ENCODE measurements at regions not wholly inside any gene's neighbourhood (a gene's known extent, or its start where the extent isn't known, plus 50 kb on each side); places are given as distances from the start of the nearest gene placed in this dataset.

DNA sequence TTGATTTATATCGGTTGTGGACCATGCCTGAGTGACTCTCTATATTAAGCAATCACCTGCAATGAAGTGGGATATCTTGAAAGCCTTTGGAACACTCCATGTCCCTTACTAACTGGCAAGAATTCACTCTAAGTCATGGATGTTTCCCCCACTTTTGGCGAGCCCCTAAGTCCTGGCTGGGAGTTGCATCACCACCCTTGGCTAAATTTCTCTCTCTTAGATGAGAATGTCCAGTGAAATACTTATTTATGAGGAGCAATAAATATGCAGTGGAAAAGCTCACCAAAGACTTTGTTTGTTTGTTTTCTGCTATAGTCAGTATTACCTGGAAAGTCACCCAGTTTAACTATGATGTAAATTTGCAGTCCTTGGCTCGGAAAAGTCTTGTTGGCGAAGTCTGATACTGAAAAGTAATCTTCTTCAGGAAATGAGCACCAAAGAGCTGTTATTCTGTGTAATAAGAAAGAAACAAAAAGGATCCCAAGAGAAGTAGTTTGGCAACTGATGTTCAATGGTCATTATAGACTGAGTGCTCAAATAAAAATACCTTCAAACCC, 333.8 kb downstream of the DMRT2 start:
- Histone ChIP-seq H3K27me3 (ENCODE audit: control insufficient read depth, insufficient read depth, low read length) (no peaks in the 10 kb centered on the region), H3K36me3 (ENCODE audit: control insufficient read depth, insufficient read depth, low read length) (no peaks in the 10 kb centered on the region), H3K9me3 (ENCODE audit: control insufficient read depth, low read length) (no peaks in the 10 kb centered on the region), H3K27ac (no peak overlapping the region), H3K4me2 (ENCODE audit: low read length) (peak overlapping the region; percentile 41), H3K4me3 (ENCODE audit: low read depth, low read length) (no peak overlapping the region), H3K9ac (no peak overlapping the region), H2AFZ (no peak overlapping the region), H3K4me1 (no peaks in the 10 kb centered on the region), H3K79me2 (no peaks in the 10 kb centered on the region)
- TF ChIP-seq, protein P1, sequence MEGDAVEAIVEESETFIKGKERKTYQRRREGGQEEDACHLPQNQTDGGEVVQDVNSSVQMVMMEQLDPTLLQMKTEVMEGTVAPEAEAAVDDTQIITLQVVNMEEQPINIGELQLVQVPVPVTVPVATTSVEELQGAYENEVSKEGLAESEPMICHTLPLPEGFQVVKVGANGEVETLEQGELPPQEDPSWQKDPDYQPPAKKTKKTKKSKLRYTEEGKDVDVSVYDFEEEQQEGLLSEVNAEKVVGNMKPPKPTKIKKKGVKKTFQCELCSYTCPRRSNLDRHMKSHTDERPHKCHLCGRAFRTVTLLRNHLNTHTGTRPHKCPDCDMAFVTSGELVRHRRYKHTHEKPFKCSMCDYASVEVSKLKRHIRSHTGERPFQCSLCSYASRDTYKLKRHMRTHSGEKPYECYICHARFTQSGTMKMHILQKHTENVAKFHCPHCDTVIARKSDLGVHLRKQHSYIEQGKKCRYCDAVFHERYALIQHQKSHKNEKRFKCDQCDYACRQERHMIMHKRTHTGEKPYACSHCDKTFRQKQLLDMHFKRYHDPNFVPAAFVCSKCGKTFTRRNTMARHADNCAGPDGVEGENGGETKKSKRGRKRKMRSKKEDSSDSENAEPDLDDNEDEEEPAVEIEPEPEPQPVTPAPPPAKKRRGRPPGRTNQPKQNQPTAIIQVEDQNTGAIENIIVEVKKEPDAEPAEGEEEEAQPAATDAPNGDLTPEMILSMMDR (IDR thresholded peaks at IDR 0.05), result no peak

DNA sequence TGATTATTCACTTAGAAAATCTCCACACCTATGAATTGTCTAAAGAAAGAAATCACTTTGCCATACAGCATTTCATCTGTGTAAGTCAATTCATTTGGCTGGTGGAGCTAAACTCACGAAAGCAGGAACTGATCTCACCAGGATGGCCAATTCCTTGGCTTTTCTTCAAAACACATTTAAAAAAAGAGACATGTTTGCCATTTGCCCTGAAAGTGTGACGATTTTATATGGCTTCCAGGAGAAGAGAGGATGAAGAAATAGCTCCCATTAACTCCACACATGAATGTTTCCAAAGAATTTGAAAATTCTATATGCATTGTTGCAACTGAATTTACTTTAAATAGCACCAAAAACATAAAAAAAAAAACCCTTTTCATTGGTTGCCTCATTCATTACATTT, 334.7 kb downstream of the DMRT2 start:
- TF ChIP-seq, protein P1 (IDR thresholded peaks at IDR 0.05), result no peak
- no peak overlapping the region for H2AFZ ChIP-seq
- no peaks in the 10 kb centered on the region for H3K36me3 ChIP-seq (ENCODE audit: control insufficient read depth, insufficient read depth, low read length)
- no peak overlapping the region for H3K4me3 ChIP-seq (ENCODE audit: low read depth, low read length)
- no peak overlapping the region for H3K9ac ChIP-seq
- H3K9me3 ChIP-seq (ENCODE audit: control insufficient read depth, low read length), result no peaks in the 10 kb centered on the region
- H3K4me1 ChIP-seq, result no peaks in the 10 kb centered on the region
- H3K4me2 ChIP-seq (ENCODE audit: low read length), result no peak overlapping the region
- no peaks in the 10 kb centered on the region for H3K79me2 ChIP-seq
- no peaks in the 10 kb centered on the region for H3K27me3 ChIP-seq (ENCODE audit: control insufficient read depth, insufficient read depth, low read length)
- H3K27ac ChIP-seq, result no peak overlapping the region

DNA sequence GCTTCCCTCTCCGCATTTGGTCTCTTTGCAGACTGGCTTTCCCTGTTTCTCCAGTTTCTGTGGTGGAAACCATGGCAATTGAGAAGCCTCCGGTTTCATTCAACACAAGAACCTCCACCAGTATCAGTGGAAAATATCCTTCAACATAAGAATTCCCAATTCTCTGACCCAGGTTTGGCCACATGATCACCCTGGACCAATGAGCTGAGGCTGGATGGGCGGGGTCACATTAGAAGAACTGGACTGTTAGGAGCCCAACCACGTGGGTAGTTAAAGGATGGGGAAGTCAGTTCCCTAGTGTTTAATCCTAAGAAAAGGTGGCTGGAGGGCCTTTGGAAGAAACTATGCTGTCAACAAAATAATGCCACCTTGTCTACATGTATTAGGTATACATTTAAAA, 336.3 kb downstream of the DMRT2 start:
- Histone ChIP-seq H2AFZ (no peak overlapping the region), H3K9me3 (ENCODE audit: control insufficient read depth, low read length) (no peaks in the 10 kb centered on the region), H3K27me3 (ENCODE audit: control insufficient read depth, insufficient read depth, low read length) (no peaks in the 10 kb centered on the region), H3K9ac (no peak overlapping the region), H3K4me2 (ENCODE audit: low read length) (no peak overlapping the region), H3K4me1 (no peaks in the 10 kb centered on the region), H3K79me2 (no peaks in the 10 kb centered on the region), H3K4me3 (ENCODE audit: low read depth, low read length) (no peak overlapping the region), H3K27ac (no peak overlapping the region), H3K36me3 (ENCODE audit: control insufficient read depth, insufficient read depth, low read length) (no peaks in the 10 kb centered on the region)
- TF ChIP-seq, protein P1 (IDR thresholded peaks at IDR 0.05), result no peak

DNA sequence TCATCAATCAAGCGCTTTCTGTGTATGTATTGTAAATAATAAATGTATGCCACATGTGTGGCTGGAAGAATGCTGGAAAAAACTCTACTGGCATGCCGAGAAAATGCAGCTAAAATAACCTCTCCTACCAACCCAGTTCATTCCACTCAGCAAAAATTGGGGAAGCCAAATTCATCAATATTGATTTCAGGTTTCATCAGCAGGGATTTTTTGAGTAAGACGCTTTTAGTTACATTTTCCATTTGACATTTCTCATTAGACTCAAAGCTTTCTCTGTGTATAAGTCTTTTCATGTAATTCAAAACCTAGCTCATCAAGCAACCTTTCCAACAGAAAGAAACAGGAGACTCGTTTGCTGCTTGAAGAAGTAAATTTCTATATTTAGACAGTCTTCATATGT, 338.1 kb downstream of the DMRT2 start:
- no peaks in the 10 kb centered on the region for H3K36me3 ChIP-seq (ENCODE audit: control insufficient read depth, insufficient read depth, low read length)
- no peak overlapping the region for H3K27ac ChIP-seq
- no peak overlapping the region for H3K4me2 ChIP-seq (ENCODE audit: low read length)
- H3K4me3 ChIP-seq (ENCODE audit: low read depth, low read length), result no peak overlapping the region
- H3K27me3 ChIP-seq (ENCODE audit: control insufficient read depth, insufficient read depth, low read length), result no peaks in the 10 kb centered on the region
- peak overlapping the region; percentile 42 for H2AFZ ChIP-seq
- H3K4me1 ChIP-seq, result no peaks in the 10 kb centered on the region
- H3K9me3 ChIP-seq (ENCODE audit: control insufficient read depth, low read length), result no peaks in the 10 kb centered on the region
- TF ChIP-seq, protein P1 (IDR thresholded peaks at IDR 0.05), result no peak
- no peak overlapping the region for H3K9ac ChIP-seq
- no peaks in the 10 kb centered on the region for H3K79me2 ChIP-seq

DNA sequence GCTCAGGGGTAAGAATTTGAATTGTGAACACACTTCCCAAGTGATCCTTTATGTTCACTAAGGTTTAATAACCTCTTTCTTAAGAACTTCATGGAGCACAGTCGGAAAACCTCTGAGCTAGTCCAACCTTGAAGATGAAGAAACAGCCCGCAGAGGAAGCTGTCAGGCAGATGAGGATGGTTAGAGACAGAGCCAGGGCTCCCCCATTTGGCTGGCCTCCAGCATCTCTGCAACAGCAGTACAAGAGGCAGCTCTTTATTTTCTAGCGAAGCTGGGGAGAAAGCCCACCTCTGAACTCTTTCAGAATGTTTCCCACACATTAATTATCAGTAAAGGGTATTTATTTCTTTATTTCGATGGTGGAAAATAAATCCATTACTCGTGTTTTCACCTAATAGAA, 350.8 kb downstream of the DMRT2 start:
- TF ChIP-seq, protein P1 (IDR thresholded peaks at IDR 0.05), result no peak
- H3K9ac ChIP-seq, result no peak overlapping the region

More for the DNA sequence above, 350.8 kb downstream of the DMRT2 start:
- Histone ChIP-seq H3K9me3 (ENCODE audit: control insufficient read depth, low read length) (no peaks in the 10 kb centered on the region), H3K4me2 (ENCODE audit: low read length) (no peak overlapping the region), H2AFZ (no peak overlapping the region), H3K79me2 (no peaks in the 10 kb centered on the region), H3K4me3 (ENCODE audit: low read depth, low read length) (no peak overlapping the region), H3K27ac (no peak overlapping the region), H3K4me1 (peaks cover 15% of the 10 kb centered on the region), H3K27me3 (ENCODE audit: control insufficient read depth, insufficient read depth, low read length) (no peaks in the 10 kb centered on the region), H3K36me3 (ENCODE audit: control insufficient read depth, insufficient read depth, low read length) (no peaks in the 10 kb centered on the region)

All from parathyroid adenoma (tissue), 2 donors.